Middle frontal gyrus (tissue), 1 donor: ENCODE measurements at regions not wholly inside any gene's neighbourhood (a gene's known extent, or its start where the extent isn't known, plus 50 kb on each side); places are given as distances from the start of the nearest gene placed in this dataset.

Source experiments
- DNase-seq: peaks from one replicate; pipeline ENCODE4 v3.0.0-alpha.2; 2015; ENCODE audit warnings: low spot score; ENCODE audit errors: extremely low spot score

DNA sequence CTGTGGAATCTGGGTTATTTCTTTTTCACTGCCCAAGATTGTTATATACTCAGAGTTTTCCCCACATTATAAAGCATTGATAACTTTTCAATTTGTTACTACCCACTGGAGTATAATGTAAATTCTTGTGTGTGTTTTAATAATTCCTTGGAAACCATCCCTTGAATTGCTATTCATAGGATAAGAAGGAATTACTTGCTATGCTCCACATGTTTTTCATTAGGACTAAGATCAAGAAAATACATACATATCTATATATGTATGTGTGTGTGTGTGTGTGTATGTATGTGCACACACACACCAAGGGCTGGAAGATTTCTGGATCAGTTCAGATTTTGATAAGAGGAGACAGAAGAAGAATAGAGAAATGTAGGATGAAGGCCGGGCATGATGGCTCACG lies 206.4 kb upstream of the JADE1 start:
- no peak for DNase-seq

DNA sequence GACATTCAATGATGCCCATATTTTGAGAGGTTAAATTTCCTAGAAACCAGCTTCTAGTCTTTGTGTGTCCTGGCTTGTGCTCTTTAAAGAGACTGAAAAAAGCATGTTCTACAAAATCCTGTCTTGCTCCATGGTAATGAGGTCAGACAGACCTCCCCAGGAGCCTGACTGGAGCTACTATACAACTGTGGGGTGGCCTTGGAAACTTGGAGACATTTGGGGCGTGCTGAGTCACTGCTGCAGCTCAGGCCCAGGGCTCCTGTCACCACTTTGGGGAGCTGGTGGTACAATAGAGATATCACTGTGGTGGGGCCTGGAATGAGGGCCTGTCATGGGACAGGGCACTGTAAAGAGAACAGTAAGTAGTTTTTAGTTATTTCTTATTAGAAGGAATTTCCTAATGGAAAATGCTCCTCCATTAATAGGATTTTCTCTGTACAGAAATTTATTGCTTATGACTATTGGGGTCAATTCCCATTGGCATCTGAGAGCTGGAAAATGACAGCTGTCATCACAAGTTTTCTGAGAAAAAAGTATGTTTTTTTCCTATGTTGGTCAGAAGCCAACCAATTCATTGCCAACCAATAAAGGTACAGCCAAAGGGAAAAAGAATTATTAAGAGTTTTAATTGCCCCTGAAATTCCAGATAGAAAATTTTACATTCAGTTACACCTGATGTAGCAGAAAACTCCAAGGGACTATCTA lies 207.4 kb upstream of the JADE1 start:
- DNase-seq, result no peak

GRCh38 chr4:128600996-128601871 lies 208.3 kb upstream of the JADE1 start:
- no peak for DNase-seq

- no peak for DNase-seq
These were observed 209.1 kb upstream of the JADE1 start for GRCh38 chr4:128600410-128600809.

GRCh38 chr4:128597500-128597899 lies 212.0 kb upstream of the JADE1 start:
- no peak for DNase-seq

GRCh38 chr4:128596853-128597252 lies 212.6 kb upstream of the JADE1 start:
- no peak for DNase-seq

- no peak for DNase-seq
These were observed 213.4 kb upstream of the JADE1 start for GRCh38 chr4:128596115-128596514.

- no peak for DNase-seq
These were observed 218.0 kb upstream of the JADE1 start for GRCh38 chr4:128591482-128591881.

DNA sequence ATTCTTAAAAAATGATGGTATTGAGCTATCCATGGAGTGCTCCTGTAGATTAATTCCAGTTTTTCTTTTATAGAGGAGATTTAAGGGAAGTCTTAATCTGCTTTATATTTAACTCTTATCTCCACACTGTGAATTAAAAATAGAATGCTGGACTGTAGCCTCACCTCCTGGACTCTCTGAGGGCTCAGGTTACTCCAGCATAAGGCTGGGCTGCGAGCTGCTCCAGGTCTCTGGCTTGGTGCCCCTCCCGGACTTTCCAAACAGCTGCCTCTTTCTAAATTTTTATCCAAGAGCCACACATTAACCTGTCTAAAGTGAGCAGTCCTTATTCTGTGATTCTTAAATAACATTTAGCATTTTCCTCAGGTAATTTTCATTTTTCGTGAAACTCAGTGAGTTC lies 218.7 kb upstream of the JADE1 start:
- no peak for DNase-seq

DNA sequence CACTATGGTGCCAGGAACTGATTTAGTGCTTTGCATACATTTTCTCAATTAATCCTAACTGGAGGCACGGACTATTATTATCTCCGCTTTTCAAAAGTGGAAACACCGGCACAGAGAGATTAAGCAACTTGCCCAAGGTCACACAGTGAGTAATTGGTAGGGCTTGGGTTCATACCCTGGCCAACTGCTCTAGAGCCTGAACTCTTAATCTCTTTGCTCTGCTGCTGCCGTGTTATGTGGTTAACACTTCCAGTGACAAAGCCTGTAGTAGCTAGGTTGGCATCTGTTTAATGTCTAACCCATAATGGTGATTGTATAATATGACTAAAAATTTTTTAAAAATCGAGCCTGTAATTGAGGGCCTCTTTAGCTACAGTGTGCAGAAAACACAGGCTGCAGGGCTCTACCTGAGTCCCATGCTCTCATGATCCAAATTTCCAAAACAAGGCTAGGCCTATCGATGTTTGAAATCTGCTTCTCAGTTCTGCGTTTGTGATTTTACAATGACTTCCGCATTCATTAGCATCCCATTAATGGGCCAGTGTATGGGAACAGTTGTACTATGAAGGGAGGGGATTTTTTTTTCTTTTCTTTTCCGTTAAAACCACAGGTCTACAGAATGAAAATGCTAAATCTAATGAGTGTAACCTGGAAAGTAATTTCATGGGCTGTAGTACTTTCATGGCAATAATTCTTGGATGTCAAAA lies 219.3 kb upstream of the JADE1 start:
- DNase-seq, result no peak

DNA sequence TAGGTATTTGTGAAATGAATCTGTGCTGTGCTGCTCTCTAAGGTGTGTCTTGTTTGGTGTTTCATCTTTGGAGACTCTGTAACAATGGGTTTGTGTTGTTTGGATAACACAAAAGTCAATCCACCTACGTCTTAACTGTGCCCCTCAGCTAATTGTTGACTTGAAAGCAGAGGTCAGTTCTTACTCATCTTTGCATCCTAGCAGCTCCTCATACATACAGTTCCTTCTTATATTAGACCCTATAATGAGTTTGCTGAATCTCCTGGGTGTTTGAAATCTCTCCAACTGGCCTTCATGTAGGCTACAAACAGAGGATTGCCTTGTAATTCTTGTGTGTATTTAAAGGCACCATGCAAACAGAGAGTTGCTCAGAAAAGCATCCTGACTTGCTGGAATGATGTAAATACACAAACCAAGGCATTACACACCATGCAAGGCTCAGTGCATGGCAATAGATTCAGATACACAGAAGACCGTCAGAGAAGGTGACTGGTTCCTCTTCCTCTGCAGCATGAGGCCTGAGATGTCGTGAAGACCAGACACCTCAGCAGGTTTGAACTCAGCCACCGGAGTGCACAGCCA lies 220.0 kb upstream of the JADE1 start:
- no peak for DNase-seq

GRCh38 chr4:128587382-128587781 lies 222.1 kb upstream of the JADE1 start:
- DNase-seq, result no peak

GRCh38 chr4:128583753-128584712 lies 225.5 kb upstream of the JADE1 start:
- DNase-seq, result no peak

DNA sequence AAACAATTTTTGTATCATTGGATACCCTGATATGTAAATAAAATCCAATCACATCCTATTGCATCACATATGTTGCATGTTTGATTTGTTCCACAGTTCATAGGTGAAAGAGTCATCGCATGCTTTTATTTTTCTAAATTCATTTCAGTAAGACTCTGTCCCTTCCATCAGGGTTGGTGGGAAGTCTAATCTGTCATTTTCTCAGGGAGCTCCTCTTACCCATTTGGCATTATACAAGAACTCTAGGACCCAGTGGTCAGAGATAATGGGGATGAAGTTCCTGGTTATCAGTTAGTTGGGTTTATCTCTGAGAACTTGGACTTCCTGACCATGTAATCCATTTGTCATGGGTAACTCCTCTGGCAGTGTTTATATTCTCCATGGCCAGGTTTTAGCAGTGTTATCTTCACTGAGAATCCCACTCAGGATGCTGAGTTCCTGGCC lies 227.1 kb upstream of the JADE1 start:
- no peak for DNase-seq

DNA sequence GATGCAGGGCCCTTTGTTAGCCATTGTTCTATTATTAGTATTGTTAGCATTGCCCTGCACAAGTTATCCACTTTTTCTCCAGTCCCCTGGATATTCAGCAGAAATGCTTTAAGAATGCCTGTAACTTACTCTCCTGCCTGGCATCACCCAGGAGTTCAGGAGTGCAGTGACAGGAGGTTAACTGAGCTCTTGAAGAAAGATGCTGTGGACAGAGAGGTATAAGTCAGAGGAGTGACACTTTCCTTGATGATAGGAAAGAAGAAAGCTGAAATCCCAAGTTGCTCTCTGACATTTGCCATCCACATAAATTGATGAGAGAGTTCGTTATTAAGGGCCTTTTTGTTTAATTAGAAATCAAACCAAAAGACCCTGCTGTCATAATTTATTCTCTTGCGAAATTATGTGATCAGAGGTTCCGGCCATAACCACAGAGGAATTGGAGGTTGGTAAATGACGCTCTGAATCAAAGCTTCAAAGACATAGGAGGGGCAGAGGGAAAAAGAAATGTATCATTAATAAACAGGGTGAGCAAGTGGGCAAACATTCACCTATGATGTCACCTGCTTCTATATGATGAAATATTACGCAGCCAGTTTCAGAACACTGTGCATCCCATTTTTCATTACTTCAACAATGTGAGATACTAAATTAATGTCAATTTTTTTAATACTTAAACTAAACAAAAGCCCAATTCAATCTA lies 230.2 kb upstream of the JADE1 start:
- DNase-seq, result no peak

DNA sequence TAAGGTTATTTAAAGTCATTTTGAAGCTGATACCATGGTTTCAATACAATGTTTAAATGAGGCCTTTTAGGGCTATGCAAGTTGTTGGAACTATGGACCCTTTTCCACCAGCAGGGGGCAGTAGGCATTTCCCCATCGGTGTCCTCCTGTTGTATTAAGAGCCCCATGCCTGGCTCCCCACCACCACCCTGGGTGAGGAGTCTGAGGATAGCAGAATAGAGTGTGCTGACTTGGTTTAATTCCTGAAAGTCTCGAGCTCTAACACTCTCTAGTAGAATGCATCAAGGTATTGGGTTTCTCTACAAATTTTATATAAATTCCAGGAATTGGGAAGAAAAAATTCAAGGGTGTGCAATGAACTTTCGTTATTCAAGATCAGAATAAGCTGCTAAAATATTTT lies 234.8 kb upstream of the JADE1 start:
- peak; percentile 46 for DNase-seq

- DNase-seq, result no peak
These were observed 235.6 kb upstream of the JADE1 start for GRCh38 chr4:128573781-128574508.

DNA sequence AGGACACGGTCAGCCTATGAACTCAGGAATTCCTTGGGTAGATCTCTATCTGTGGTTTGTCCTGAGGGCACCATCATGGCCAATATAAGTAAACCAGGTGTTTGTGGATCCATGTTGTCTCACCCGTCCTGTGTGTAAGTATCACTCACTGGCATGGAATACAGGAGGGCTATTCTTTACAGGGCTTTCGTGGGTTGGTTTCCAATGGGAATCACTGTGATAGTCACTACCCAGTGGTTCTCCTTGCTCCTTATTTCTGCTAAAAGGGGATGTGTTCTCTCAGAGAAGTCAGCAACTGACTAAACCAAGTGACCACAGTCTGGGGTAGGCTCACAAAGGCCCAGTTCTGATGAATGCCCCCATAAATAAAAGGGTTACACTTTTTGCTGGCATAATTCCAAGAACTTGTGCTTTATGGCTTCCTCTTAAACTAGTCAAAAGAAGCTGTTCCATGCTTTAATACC lies 236.7 kb upstream of the JADE1 start:
- DNase-seq, result no peak

- no peak for DNase-seq
These were observed 237.8 kb upstream of the JADE1 start for GRCh38 chr4:128571747-128572146.
